Fibroblast of skin of back (primary cell): ENCODE measurements at regions not wholly inside any gene's neighbourhood (a gene's known extent, or its start where the extent isn't known, plus 50 kb on each side); places are given as distances from the start of the nearest gene placed in this dataset.
A peak's percentile ranks its signal among the peaks of the same experiment; 100 is the strongest.

Source experiments
- DNase-seq: peaks from one replicate; pipeline ENCODE4 v3.0.0-alpha.2; 2013

DNA sequence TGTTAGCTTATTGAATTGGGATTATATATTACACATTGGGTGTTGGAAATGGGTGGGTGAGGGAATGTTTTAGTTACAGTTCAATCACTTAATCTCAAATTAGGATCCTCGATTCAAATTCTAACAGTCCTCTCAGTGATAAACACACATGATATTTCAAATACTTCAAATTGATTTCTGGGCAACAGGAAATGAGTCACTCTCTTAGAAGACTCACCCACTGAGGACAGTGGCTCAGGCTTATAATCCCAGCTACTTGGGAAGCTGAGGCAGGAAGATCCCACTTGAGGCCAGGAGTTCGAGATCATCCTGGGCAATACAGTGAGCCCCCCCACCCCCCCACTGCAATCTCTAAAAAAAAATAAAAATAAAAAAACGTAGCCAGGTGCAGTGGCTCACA lies 435.3 kb downstream of the KLF12 start:
- peak; percentile 47 for DNase-seq

DNA sequence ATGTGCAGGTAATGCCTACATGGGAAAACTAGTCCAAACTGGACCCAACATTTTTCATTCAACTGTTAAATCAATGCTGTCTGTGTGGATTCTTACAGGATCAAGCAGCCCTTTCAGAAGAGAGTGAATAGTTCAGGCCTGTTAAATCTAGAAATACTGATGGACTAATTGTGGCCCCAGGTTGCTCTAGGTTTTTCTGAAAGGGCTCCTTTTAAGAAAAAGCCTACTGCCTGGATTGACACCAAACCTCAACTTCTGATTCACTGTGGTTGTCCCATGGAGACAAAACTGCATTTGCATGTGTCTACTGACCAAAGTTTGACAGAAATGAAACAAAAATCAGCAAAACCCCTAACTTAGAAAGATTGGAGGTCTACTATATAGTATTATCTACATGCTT lies 437.0 kb downstream of the KLF12 start:
- DNase-seq = no peak

DNA sequence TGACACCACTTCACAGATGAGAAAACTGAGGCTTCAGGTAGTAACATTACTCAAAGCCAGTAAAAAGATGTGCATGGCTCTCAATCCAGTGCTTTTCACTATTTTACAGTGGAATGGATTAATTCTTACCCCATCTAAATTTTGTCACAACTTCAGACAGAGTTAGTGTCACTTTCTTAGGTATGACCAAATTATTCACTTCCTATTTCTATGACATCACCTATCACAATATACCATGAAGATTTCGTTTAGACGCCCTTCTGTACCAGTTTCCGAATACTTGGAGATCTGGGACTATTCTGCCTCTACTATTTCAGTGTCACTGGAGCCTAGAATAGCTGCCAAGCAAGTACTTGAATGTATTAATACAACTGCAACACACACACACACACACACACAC lies 437.5 kb downstream of the KLF12 start:
- DNase-seq = no peak

DNA sequence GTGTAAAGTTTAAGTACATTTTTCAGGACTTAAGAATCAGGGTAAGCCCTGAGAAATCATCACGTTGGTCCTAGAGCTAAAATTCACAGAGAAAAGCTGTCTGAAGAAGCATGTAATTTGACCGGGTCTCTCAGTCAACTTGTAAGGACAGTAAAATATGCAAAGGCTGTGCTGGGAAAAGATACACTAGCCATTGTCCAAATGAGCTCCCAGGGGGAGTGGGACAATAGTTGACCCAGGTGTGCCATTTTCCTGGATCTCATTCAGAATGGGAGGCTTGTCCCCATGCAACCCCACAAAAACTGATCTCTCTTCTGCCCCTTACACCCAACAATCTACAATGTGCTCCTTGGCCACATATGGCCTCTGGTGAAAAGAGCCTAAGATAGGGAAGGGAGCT lies 437.9 kb downstream of the KLF12 start:
- no peak for DNase-seq

DNA sequence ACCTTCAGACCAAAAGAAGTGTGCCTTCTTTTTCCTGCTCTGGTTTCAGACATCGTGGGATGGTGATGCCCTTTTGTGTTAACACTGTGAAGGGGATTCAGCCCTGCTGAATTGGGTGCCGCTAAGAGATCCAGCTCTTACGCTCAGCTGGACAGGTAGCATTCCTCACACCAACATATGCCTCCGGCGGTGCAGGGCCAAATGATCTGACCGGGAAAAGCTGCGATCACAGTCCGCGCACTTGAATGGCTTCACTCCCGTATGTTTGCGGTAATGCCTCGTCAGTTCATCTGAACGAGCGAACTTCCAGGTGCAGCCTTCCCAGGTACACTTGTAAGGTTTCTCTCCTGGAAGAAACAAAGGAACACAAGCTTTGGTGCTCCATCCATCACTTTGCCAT lies 438.9 kb downstream of the KLF12 start:
- DNase-seq = no peak

DNA sequence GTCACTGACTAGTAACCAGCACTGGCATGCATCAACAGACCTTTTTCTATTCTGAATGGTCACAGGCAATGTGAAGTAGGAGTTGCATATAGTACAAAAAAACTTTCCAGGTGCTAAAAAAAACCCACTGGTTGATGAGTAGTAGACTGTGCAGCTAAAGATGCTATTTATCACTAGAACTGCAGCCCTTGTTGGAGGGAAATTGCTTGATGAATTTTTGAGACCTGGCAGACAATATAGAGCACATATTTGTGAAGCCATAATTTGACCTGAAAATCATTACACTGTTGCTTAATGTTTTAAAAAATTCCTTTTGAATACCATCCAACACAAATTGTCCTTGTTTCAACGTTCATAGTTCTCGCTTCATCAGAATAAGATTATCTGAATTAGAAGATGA lies 441.0 kb downstream of the KLF12 start:
- no peak for DNase-seq

DNA sequence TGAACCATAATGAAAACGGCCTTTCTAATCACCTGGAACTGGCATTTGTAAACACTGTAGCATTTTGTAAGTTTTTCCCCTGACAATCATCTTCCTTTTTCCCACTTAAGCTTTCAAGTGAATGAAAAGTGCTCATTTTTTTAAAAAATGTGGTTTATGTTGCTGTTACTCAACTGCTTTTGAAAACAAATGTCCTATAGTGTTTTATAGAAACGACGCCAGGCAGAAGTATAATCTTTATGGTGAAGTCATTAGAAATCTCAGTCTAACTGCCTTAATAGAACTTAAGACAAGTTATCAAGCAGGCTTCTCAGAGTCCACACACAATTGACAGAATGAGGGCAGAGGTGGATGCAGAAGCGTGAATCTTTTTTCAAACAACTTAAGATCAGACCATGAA lies 442.3 kb downstream of the KLF12 start:
- DNase-seq = no peak

DNA sequence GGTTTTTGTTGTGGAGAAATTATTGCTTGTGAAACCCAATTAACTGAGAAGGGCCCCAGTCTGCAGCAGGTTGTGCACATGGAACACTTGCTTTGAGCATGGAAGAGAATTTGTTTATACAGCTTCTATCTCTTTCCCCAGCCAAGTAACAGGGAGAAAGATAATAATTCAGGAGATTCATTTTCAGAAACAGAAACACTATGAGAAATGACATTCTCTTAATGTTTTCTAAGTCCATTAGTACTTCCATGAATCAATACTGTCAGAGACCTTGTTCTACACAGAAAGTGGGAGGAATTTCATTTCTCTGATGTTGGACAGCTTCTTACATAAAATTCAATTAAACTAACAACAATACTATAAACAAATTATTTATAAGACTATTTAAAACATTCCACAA lies 446.3 kb downstream of the KLF12 start:
- no peak for DNase-seq

DNA sequence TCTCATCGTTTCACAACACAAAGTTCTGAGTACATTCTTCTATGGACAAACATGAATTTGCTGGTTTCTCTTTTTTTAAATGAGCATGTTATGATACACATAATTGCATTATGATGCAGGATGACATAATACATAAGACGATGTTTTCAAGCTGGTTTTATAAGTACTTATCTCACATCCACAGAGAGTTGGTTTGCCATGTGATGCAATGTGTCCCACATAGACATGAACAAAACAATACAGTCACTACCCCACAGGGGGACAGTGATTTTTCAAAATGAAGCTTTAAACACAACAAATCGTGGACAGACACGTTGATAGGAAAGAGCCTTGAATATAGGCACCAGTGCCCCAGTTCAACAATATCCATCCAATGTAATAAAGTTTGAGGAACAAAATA lies 447.1 kb downstream of the KLF12 start:
- DNase-seq = no peak

DNA sequence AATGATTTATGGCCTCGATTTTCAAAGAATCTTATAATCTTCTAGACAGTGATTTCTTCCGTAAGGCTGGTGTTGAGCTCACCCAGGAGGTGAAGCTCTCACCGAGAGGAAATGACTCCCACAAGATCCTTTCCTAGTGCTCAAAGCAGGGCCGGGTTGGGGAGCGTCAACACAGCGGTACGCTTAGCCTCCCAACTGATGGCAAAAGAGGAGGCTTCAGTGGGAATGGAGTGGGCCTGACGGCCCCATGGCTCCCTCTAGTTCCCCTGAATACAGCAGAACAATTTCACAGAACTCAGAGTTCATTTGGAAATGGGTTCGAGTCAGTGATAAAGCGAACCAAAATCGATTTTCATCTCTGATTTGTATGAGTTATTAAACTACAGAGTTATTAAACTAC lies 449.5 kb downstream of the KLF12 start:
- no peak for DNase-seq

DNA sequence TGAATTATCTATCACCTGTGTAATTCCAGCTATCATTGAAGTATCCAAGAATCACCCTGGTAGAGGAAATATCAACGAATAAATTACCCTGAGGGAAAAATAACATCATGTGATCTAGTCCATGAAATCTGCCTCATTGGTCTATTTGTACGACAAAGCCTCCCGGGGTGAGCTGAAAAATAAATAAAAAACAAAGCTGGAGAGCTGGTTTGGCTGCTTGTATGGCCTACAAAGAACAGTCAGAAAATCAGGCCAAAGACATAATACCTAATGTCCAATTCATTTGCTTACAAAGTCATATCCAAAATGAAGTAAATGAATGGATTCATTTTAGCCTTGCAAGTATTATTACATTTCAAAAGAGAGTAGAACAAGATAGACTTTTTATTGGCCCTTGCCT lies 449.9 kb downstream of the KLF12 start:
- no peak for DNase-seq

DNA sequence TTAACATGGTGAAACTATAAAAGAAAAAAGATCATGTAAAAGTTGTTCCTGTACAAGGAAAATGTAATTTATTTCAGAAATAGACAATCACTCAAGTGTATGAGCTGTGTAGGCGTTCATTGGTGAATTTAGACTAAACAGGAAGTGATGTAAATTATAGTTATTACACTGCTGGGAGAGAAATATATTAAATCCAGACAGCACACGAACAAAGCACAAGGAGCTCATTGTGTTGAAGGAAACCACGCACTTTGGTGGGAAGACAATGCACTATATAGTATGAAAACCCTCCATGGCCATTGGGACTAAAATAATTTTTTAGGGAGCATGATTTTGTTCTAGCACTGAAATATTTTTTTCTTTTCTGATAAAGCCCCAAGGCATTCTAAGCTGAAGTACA lies 450.5 kb downstream of the KLF12 start:
- DNase-seq = no peak

DNA sequence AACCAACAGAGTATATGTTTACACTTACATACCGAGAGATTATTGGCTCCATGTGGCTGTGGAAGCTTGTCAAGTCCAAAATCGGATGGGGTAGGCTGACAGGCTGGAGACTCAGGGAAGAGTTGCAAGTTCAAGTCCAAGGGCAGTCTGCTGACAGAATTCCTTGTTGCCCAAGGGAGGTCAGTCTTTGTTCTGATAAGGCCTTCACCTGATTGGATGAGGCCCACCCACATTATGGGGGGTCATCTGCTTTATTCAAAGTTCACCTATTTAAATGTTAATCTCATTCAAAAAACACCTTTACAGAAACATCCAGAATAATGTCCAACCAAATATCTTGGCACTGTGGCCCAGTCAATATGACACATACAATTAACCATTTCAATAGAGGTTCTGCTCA lies 452.4 kb downstream of the KLF12 start:
- DNase-seq = no peak

DNA sequence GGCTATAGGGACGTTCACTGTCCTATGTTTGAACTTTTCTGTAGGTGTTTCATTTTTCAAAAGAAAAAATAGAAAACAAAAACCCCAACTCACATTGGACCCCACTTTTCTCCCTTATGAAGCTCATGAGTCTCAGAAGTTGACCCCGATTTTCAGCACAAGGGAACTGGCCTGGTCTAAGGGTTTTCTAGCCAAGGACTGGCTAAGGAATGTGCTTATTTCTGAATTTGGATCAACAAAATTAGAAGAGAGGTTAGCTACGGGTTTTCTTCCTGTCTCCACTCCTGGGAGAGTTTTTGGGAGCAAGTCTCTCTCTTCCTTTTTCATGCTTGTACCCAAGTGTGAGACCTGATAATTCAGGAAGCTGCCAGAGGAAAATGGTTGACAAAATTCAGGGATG lies 453.2 kb downstream of the KLF12 start:
- no peak for DNase-seq

DNA sequence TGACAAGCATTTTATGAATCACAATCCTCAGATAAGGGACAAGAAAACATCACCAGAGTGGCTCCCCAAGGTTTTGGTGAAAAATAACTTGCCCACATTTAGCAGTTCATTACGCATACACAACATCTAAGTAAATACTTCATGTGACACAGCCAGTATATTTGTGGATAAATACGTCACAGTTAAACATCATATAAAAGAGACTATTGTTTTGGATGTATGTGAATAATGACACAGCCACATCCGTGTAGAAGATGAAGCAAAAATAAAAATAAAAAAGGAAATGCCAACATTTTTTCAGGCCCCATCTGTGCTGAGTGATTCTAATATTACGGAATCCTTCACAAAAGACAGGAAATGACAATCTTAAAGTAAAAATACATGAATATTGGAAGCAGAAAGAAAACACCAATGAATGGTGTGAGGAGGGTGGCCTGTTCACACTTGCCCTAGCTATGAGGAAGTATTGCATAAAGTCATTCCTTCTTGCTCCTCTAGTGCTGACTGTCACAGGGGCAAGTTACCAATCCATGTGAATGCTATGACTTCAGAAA lies 457.1 kb downstream of the KLF12 start:
- DNase-seq = peak; percentile 71

DNA sequence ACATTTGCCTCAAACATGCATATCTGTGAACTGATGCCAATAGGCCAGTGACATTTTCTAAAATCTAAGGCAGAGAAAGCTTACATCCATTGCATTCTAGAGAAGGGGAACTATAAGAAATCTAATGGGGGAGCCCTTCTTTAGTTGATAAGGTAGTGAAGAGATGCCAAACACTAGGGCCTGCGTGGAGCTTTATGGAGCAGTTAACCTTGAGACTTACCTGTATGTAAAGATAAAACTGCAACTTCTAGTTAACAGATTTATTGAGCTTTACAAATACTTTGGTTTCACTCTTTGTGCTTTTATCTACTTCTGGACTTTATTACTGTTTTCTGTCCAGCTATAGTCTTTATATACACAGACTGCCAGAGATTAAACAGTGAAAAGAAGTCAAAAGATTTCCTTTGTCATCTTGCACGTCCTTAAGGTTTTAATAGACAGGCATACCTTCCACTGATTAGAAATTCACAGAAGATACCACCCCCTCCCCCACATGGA lies 457.6 kb downstream of the KLF12 start:
- DNase-seq = no peak

DNA sequence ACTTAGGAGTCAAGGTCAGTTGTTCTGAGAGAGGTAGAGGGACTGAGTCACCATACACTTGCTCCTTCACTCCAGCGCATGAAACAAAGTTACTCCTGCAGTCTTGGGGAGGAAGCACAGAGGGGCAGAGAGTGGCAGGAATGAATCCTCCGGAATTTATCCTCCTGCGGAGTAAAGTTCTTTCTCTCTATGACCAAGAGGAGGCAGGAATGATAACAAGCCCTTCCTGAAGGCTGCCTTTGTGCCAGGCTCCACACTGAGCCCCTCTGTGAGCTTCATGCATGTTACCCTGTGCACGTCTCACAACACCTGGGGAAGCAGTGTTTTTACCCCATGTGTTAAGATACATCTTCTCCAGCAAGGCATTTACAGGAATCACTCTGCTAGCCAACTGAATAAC lies 458.4 kb downstream of the KLF12 start:
- no peak for DNase-seq

DNA sequence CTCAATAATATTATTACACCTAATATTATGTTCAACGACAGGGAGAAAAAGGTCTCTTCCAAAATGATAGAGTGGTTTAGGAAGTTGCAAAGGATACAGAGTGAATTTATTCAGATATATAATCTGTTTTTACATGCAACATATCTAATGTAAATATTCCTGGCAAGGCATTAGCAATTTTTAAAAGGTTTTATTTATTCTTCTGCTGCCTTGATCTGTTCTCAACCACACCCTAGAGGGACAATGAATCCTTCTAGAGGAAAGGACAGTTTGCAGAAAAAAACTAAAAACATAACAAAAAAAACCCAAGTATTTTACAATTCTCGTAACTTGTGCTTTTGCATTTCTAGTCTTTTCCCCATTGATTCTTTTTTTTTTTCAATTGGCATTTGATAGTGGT lies 459.6 kb downstream of the KLF12 start:
- no peak for DNase-seq

DNA sequence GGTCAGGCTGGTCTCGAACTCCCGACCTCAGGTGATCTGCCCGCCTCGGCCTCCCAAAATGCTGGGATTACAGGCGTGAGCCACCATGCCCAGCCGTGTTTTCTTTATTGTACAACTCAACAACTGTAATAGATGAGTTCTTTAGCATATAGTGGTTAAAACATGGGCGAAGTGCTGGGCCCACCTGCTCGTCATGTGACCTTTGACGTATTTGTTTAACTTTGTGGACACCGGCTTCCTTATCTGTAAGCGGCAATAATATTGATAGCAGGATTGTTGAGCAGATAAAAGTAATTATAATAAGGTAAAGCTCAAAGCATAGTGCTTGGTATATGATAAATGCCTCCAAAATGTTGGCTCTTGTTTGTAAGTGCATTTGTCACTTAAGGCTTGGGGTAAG lies 460.3 kb downstream of the KLF12 start:
- DNase-seq = no peak

DNA sequence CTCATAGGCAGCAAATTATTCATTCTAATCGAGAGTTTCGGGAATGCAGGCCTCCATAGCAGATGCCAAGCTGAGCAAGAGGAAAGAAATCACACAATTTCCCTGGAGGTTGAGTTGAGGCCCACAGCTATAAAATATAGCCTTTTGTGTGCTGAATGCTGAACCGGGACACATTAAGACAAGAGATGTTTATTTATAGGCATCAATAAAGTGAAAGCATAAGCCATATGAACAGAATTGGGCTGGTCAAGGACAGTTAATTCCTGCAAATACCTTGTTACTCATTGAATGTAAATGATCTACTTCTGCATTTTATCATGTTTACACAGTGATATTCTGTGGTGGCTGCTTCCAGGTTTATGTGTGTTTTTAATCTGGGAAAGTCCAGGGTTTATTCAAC lies 461.7 kb downstream of the KLF12 start:
- DNase-seq = peak; percentile 4

DNA sequence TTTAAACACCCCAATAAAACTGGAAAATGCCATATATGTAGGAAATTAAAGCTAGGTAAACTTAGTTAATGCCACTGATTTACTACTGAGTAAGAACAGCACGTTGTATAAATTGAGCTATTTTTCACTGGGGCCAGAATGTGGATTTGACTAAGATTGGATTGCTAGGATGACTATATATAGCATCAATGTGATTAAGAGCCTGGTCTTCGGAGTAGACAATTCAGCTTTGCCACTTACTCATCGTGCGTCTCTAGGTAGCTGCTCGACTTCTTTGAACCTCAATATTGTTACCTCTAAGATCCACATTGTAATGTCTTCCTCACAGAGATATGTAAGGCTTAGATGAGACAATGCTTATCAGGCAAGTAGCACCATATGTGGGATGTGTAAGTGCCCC lies 462.5 kb downstream of the KLF12 start:
- no peak for DNase-seq

DNA sequence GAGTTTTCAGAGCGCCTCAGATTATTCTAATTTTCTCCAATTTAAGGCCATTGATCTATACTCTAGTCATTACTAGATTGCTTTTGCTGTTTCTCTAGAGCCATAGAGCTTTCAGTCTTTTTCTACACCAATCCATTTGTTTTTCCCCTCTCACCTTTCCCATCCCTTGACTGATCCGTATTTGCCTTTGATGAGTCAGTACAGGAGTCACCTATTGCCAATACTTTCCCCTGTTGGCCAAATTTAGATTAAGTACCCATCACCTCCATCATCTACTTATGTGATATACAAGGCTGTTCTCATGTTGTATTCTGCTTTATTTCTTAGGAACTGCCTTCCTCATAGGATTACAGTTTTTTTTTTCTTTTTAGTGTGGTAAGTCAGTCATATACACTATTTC lies 463.2 kb downstream of the KLF12 start:
- DNase-seq = no peak

DNA sequence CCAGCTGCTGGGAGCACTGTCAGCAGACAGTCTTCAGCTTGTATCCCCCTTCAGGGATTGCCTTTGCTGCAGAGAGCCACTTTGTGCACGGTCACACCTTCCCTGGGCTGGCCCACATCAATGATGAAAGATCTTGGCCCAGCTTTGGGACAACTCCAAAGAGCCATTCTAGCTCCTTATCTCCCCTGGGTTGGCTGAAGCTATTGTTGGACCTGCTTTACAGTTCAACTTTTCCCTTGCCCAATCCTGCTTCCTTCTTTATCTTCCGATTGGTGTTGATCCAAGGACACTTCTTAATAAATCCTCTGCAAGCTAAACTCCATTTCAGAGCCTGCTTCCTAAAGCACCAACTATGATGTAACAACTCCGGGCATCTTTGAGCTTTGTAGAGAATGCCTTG lies 466.4 kb downstream of the KLF12 start:
- no peak for DNase-seq

DNA sequence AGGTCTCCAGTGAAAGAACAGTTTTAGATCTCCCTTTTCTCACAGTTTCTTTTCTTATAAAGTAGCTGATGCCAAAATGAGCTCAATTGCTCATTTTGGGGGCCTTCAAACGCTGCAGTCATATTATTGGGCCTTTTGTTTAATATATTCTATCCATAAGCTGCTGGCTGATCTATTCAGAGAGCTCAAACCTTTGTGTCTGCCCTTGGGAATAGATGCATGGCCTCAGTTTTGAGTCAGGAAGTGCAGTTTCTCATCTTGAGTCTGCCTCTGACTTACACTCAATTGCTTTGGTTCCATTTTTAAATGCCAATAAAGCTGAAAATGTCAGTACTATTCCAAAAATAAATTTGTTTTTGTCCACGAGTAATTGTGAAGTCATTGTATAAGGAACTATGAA lies 468.9 kb downstream of the KLF12 start:
- DNase-seq = no peak

DNA sequence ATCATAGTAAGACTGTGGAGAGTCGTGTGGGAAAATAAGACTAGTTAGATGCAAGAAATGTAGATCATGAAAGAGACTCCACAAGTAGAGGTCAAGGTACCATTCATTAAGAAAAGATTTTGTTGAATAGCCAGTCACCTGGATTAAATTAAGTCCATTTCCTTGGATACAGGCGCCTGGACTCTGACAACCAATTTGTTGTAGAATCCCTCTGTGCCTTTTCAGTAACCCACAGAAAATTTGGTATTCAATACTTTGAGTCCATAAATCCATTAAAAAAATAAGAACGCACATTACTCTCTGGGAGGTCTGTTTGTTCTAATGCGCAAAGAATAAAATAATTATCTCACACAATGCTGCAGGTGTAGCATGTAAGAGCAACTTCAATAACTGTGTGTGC lies 469.4 kb downstream of the KLF12 start:
- no peak for DNase-seq

DNA sequence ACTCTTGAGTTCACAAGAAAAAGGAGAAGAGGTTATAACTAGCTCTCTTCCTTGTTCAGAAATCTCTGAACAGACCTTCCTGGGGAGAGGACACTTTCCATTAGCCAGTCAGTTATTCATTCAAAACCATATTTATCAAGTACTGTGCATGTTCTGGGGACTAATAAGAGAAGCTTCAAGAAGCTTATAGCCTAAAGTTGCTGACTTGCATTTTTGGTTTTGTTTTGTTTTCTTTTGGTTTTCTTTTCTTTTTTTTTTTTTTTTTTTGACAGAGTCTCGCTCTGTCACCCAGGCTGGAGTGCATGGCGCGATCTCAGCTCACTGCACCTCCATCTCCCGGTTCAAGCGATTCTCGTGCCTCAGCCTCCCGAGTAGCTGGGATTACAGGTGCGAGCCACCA lies 471.4 kb downstream of the KLF12 start:
- DNase-seq = no peak
